Esophagus (tissue), 2 donors: ENCODE measurements at regions not wholly inside any gene's neighbourhood (a gene's known extent, or its start where the extent isn't known, plus 50 kb on each side); places are given as distances from the start of the nearest gene placed in this dataset.
"Not testable (repeated sequence)": the region's sequence is repeated elsewhere in the genome, so short reads cannot be mapped to it uniquely, and the experiment has no call there.

Experiments
- H3K27ac ChIP-seq, 2 donors: one replicate each; pipeline ENCODE4 v1.5.1; 2013; ENCODE audit warnings: low read depth in 2 of 2, mild to moderate bottlenecking in 2 of 2, inconsistent platforms in 1 of 2, low read length in 1 of 2, moderate library complexity in 1 of 2
- H3K27me3 ChIP-seq, 2 donors: one replicate each; pipeline ENCODE4 v1.6.1; 2013; ENCODE audit warnings: low read length in 2 of 2, control low read depth in 1 of 2, mild to moderate bottlenecking in 1 of 2; ENCODE audit not compliant: insufficient read depth in 2 of 2, control insufficient read depth in 1 of 2
- H3K36me3 ChIP-seq, 2 donors: one replicate each; pipeline ENCODE4 v1.6.1; 2013; ENCODE audit warnings: low read length in 1 of 2; ENCODE audit not compliant: control insufficient read depth in 2 of 2, insufficient read depth in 2 of 2
- H3K4me1 ChIP-seq, 2 donors: one replicate each; pipeline ENCODE4 v1.6.1; 2013; ENCODE audit warnings: low read length in 1 of 2; ENCODE audit not compliant: control insufficient read depth in 2 of 2, insufficient read depth in 2 of 2
- H3K4me3 ChIP-seq, 2 donors: one replicate each; pipeline ENCODE4 v1.5.1; 2013; ENCODE audit warnings: low read length in 2 of 2, mild to moderate bottlenecking in 2 of 2, low read depth in 1 of 2, moderate library complexity in 1 of 2
- H3K9me3 ChIP-seq, 2 donors: one replicate each; pipeline ENCODE4 v1.6.1; 2013; ENCODE audit warnings: mild to moderate bottlenecking in 2 of 2, low read depth in 1 of 2, low read length in 1 of 2, moderate library complexity in 1 of 2; ENCODE audit not compliant: control insufficient read depth in 2 of 2, insufficient read depth in 1 of 2
- WGBS, 2 donors: extraction: QIAGEN DNeasy Blood & Tissue Kit; methylation state at CpG; one replicate each; pipeline ENCODE4 v1.1.7; 2013; 5-methylcytosine and 5-hydroxymethylcytosine counted together
- donor health status: healthy with polysubstance abuse.
- donor health status: Bipolar disorder and iron deficiency.

GRCh38 chr13:22848539-22849052 lies 332.2 kb upstream of the SGCG start:
- Histone ChIP-seq H3K9me3 (no peaks in the 10 kb centered on the region), H3K27ac (no peak overlapping the region), H3K4me3 (no peak overlapping the region), H3K27me3 (no peaks in the 10 kb centered on the region), H3K36me3 (no peaks in the 10 kb centered on the region), H3K4me1 (no peaks in the 10 kb centered on the region)
- WGBS, 2 donors = 82 to 86% methylated on average over 32 of the region's 32 CpGs

GRCh38 chr13:22855926-22856325 lies 324.9 kb upstream of the SGCG start:
- Histone ChIP-seq H3K27ac (no peak overlapping the region), H3K4me3 (no peak overlapping the region), H3K4me1 (no peaks in the 10 kb centered on the region), H3K27me3 (no peaks in the 10 kb centered on the region), H3K36me3 (no peaks in the 10 kb centered on the region), H3K9me3 (no peaks in the 10 kb centered on the region)
- 74 to 79% methylated on average over 2 of the region's 2 CpGs for WGBS, 2 donors

GRCh38 chr13:22858980-22859379 lies 321.8 kb upstream of the SGCG start:
- not testable (repeated sequence) for H3K4me1 ChIP-seq, H3K27me3 ChIP-seq, H3K36me3 ChIP-seq, H3K27ac ChIP-seq, H3K9me3 ChIP-seq, H3K4me3 ChIP-seq
- 80 to 93% methylated on average over 2 to 25 of the region's 32 CpGs for WGBS, 2 donors

GRCh38 chr13:22859411-22859810 lies 321.4 kb upstream of the SGCG start:
- H3K27ac ChIP-seq, H3K36me3 ChIP-seq, H3K9me3 ChIP-seq, H3K4me3 ChIP-seq, H3K4me1 ChIP-seq, H3K27me3 ChIP-seq: not testable (repeated sequence)
- 93 to 94% methylated on average over 21 of the region's 21 CpGs for WGBS, 2 donors

GRCh38 chr13:22861958-22862466 lies 318.8 kb upstream of the SGCG start:
- Histone ChIP-seq H3K36me3 (no peaks in the 10 kb centered on the region), H3K27me3 (no peaks in the 10 kb centered on the region), H3K9me3 (no peaks in the 10 kb centered on the region), H3K4me1 (no peaks in the 10 kb centered on the region), H3K27ac (no peak overlapping the region), H3K4me3 (no peak overlapping the region)

GRCh38 chr13:22862478-22862877 lies 318.3 kb upstream of the SGCG start:
- H3K4me1 ChIP-seq = no peaks in the 10 kb centered on the region
- H3K9me3 ChIP-seq = no peaks in the 10 kb centered on the region
- H3K4me3 ChIP-seq = no peak overlapping the region
- H3K27me3 ChIP-seq = no peaks in the 10 kb centered on the region
- H3K27ac ChIP-seq = no peak overlapping the region
- H3K36me3 ChIP-seq = no peaks in the 10 kb centered on the region

GRCh38 chr13:22866221-22866620 lies 314.6 kb upstream of the SGCG start:
- Histone ChIP-seq H3K27ac (no peak overlapping the region), H3K4me3 (no peak overlapping the region), H3K4me1 (no peaks in the 10 kb centered on the region), H3K27me3 (no peaks in the 10 kb centered on the region), H3K9me3 (no peaks in the 10 kb centered on the region), H3K36me3 (no peaks in the 10 kb centered on the region)
- 93 to 96% methylated on average over 9 of the region's 9 CpGs for WGBS, 2 donors

GRCh38 chr13:22871231-22871630 lies 309.5 kb upstream of the SGCG start:
- H3K9me3 ChIP-seq = no peaks in the 10 kb centered on the region
- 77 to 79% methylated on average over 2 of the region's 2 CpGs for WGBS, 2 donors

GRCh38 chr13:22874839-22875238 lies 305.9 kb upstream of the SGCG start:
- WGBS, 2 donors = 37 to 55% methylated on average over 1 of the region's 1 CpG
- H3K4me1 ChIP-seq = no peaks in the 10 kb centered on the region
- no peak overlapping the region for H3K4me3 ChIP-seq
- no peaks in the 10 kb centered on the region for H3K36me3 ChIP-seq
- no peaks in the 10 kb centered on the region for H3K9me3 ChIP-seq
- H3K27ac ChIP-seq = no peak overlapping the region
- H3K27me3 ChIP-seq = no peaks in the 10 kb centered on the region

More at GRCh38 chr13:22871231-22871630, 309.5 kb upstream of the SGCG start:
- Histone ChIP-seq H3K27me3 (no peaks in the 10 kb centered on the region), H3K4me1 (no peaks in the 10 kb centered on the region), H3K4me3 (no peak overlapping the region), H3K36me3 (no peaks in the 10 kb centered on the region), H3K27ac (no peak overlapping the region)

GRCh38 chr13:22877421-22877820 lies 303.4 kb upstream of the SGCG start:
- Histone ChIP-seq H3K27me3 (no peaks in the 10 kb centered on the region), H3K4me1 (no peaks in the 10 kb centered on the region), H3K4me3 (no peak overlapping the region), H3K9me3 (no peaks in the 10 kb centered on the region), H3K27ac (no peak overlapping the region), H3K36me3 (no peaks in the 10 kb centered on the region)
- WGBS, 2 donors = 84 to 85% methylated on average over 4 of the region's 4 CpGs
